Astrocyte (in vitro differentiated cells and primary cell): ENCODE measurements at regions not wholly inside any gene's neighbourhood (a gene's known extent, or its start where the extent isn't known, plus 50 kb on each side); places are given as distances from the start of the nearest gene placed in this dataset.

Experiments used
- DNase-seq: peaks from one replicate; pipeline ENCODE4 v3.0.0-alpha.2; 2010; ENCODE audit warnings: low read depth
- FAIRE-seq: peaks from 2 replicates; lab custom pipeline; 2011; peaks lifted over from hg19 to GRCh38; lab: Jason Lieb, UNC
- H2AFZ ChIP-seq: 2 replicates; pipeline ENCODE4 v1.6.0; 2012; ENCODE audit warnings: low read depth, low read length, inconsistent platforms
- H3K27ac ChIP-seq: 2 replicates; pipeline ENCODE4 v1.5.1; 2011; ENCODE audit warnings: low read depth, low read length, inconsistent platforms
- H3K27me3 ChIP-seq: 2 replicates; pipeline ENCODE4 v1.6.0; 2011; ENCODE audit warnings: low read length, inconsistent platforms; ENCODE audit not compliant: insufficient read depth
- H3K36me3 ChIP-seq: 2 replicates; pipeline ENCODE4 v1.5.1; 2011; ENCODE audit warnings: low read length, inconsistent platforms; ENCODE audit not compliant: insufficient read depth
- H3K4me1 ChIP-seq: 2 replicates; pipeline ENCODE4 v1.5.1; 2011; ENCODE audit warnings: low read length, inconsistent platforms; ENCODE audit not compliant: insufficient read depth
- H3K4me2 ChIP-seq: 2 replicates; pipeline ENCODE4 v1.6.0; 2012; ENCODE audit warnings: low read length, inconsistent platforms
- H3K4me3 ChIP-seq: 2 replicates; pipeline ENCODE4 v1.5.1; 2011; ENCODE audit warnings: low read depth, mild to moderate bottlenecking, low read length, inconsistent platforms; ENCODE audit not compliant: insufficient read depth
- H3K79me2 ChIP-seq: 2 replicates; pipeline ENCODE4 v1.6.0; 2012; ENCODE audit warnings: mild to moderate bottlenecking, low read length, inconsistent platforms; ENCODE audit not compliant: insufficient read depth
- H3K9ac ChIP-seq: 2 replicates; pipeline ENCODE4 v1.6.0; 2012; ENCODE audit warnings: mild to moderate bottlenecking, low read length, inconsistent platforms
- H3K9me3 ChIP-seq: 2 replicates; pipeline ENCODE4 v1.5.1; 2012; ENCODE audit warnings: low read depth, mild to moderate bottlenecking, low read length, inconsistent platforms; ENCODE audit not compliant: insufficient read depth
- H4K20me1 ChIP-seq: 2 replicates; pipeline ENCODE4 v1.6.0; 2012; ENCODE audit warnings: low read length, inconsistent platforms; ENCODE audit not compliant: insufficient read depth
- H3K27ac Mint-ChIP-seq: one replicate; pipeline ENCODE4 v1.8.0; 2021; ENCODE audit warnings: mild to moderate bottlenecking, mixed read lengths; ENCODE audit not compliant: unreplicated experiment
- H3K27me3 Mint-ChIP-seq: one replicate; pipeline ENCODE4 v1.8.0; 2021; ENCODE audit warnings: low read depth, mixed read lengths; ENCODE audit not compliant: unreplicated experiment
- H3K36me3 Mint-ChIP-seq: one replicate; pipeline ENCODE4 v1.8.0; 2021; ENCODE audit warnings: low read depth, mixed read lengths; ENCODE audit not compliant: unreplicated experiment
- H3K4me1 Mint-ChIP-seq: one replicate; pipeline ENCODE4 v1.8.0; 2021; ENCODE audit warnings: low read depth, mixed read lengths; ENCODE audit not compliant: unreplicated experiment
- H3K4me3 Mint-ChIP-seq: one replicate; pipeline ENCODE4 v1.8.0; 2021; ENCODE audit warnings: mild to moderate bottlenecking, moderate library complexity, mixed read lengths; ENCODE audit not compliant: unreplicated experiment
- H3K9me3 Mint-ChIP-seq: one replicate; pipeline ENCODE4 v1.8.0; 2021; ENCODE audit warnings: mild to moderate bottlenecking, mixed read lengths; ENCODE audit not compliant: unreplicated experiment
- EZH2 ChIP-seq: IDR thresholded peaks from 2 replicates; pipeline ENCODE4 v1.6.1; 2012; ENCODE audit warnings: mild to moderate bottlenecking, low read length, inconsistent platforms; ENCODE audit not compliant: insufficient read depth
- TF ChIP-seq, protein P1 (sequence below): IDR thresholded peaks from 2 replicates; pipeline ENCODE4 v1.5.1; 2011; ENCODE audit warnings: low read depth, mild to moderate bottlenecking, inconsistent platforms, low read length, moderate library complexity; ENCODE audit not compliant: insufficient read depth

- Mint-ChIP-seq H3K9me3 (peaks cover 8% of the 10 kb centered on the region), H3K27ac (no peak overlapping the region), H3K4me1 (no peaks in the 10 kb centered on the region), H3K27me3 (no peaks in the 10 kb centered on the region), H3K4me3 (no peak overlapping the region), H3K36me3 (no peaks in the 10 kb centered on the region)
- Histone ChIP-seq H3K4me2 (no peak overlapping the region), H3K79me2 (no peaks in the 10 kb centered on the region), H3K27ac (no peak overlapping the region), H3K36me3 (no peaks in the 10 kb centered on the region), H3K27me3 (no peaks in the 10 kb centered on the region), H3K4me3 (no peak overlapping the region), H4K20me1 (no peaks in the 10 kb centered on the region), H3K4me1 (no peaks in the 10 kb centered on the region), H2AFZ (no peak overlapping the region), H3K9ac (no peak overlapping the region), H3K9me3 (no peaks in the 10 kb centered on the region)
- TF ChIP-seq, protein P1, sequence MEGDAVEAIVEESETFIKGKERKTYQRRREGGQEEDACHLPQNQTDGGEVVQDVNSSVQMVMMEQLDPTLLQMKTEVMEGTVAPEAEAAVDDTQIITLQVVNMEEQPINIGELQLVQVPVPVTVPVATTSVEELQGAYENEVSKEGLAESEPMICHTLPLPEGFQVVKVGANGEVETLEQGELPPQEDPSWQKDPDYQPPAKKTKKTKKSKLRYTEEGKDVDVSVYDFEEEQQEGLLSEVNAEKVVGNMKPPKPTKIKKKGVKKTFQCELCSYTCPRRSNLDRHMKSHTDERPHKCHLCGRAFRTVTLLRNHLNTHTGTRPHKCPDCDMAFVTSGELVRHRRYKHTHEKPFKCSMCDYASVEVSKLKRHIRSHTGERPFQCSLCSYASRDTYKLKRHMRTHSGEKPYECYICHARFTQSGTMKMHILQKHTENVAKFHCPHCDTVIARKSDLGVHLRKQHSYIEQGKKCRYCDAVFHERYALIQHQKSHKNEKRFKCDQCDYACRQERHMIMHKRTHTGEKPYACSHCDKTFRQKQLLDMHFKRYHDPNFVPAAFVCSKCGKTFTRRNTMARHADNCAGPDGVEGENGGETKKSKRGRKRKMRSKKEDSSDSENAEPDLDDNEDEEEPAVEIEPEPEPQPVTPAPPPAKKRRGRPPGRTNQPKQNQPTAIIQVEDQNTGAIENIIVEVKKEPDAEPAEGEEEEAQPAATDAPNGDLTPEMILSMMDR: no peak
- no peak for TF ChIP-seq EZH2
- FAIRE-seq: no peak
- no peak for DNase-seq
These were observed 826.1 kb upstream of the CTNND2 start for GRCh38 chr5:12730354-12730753.

DNA sequence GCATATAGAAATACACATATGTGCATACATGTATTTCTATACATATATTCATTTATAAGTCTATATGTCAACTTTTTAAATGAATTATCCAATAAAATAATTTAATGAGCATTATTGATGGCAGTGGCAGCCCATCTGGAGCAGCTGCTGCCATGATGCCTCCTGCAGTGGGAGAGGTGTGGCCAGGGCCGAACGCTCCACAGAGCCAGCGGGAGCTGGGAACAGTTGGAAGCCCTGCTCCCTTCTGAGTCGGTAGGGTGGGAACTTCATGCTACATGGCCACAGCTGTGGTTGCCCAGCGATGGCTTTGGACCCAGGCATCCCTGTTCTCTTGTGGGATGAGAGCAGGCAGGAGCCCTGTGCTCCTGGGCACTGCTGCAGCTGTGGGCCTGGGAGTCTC lies 812.4 kb upstream of the CTNND2 start:
- Histone ChIP-seq H3K36me3 (no peaks in the 10 kb centered on the region), H3K79me2 (no peaks in the 10 kb centered on the region), H3K27ac (no peak overlapping the region), H3K4me1 (no peaks in the 10 kb centered on the region), H3K4me2 (no peak overlapping the region), H3K4me3 (no peak overlapping the region), H3K9me3 (peaks cover 8% of the 10 kb centered on the region), H2AFZ (no peak overlapping the region), H4K20me1 (no peaks in the 10 kb centered on the region), H3K9ac (no peak overlapping the region), H3K27me3 (no peaks in the 10 kb centered on the region)
- no peaks in the 10 kb centered on the region for H3K9me3 Mint-ChIP-seq
- H3K4me1 Mint-ChIP-seq: no peaks in the 10 kb centered on the region
- no peak overlapping the region for H3K4me3 Mint-ChIP-seq
- no peaks in the 10 kb centered on the region for H3K27me3 Mint-ChIP-seq
- H3K36me3 Mint-ChIP-seq: no peaks in the 10 kb centered on the region
- DNase-seq: no peak
- H3K27ac Mint-ChIP-seq: no peak overlapping the region
- TF ChIP-seq, protein P1: no peak
- TF ChIP-seq EZH2: no peak
- FAIRE-seq: no peak

GRCh38 chr5:12707560-12707959 lies 803.3 kb upstream of the CTNND2 start:
- Histone ChIP-seq H4K20me1 (no peaks in the 10 kb centered on the region), H3K4me2 (no peak overlapping the region), H3K4me1 (no peaks in the 10 kb centered on the region), H3K9ac (no peak overlapping the region), H3K36me3 (no peaks in the 10 kb centered on the region), H3K9me3 (no peaks in the 10 kb centered on the region), H3K27me3 (no peaks in the 10 kb centered on the region), H3K27ac (no peak overlapping the region), H3K79me2 (no peaks in the 10 kb centered on the region), H3K4me3 (no peak overlapping the region), H2AFZ (no peak overlapping the region)
- no peaks in the 10 kb centered on the region for H3K36me3 Mint-ChIP-seq
- no peak for DNase-seq
- H3K4me3 Mint-ChIP-seq: no peak overlapping the region
- H3K4me1 Mint-ChIP-seq: no peaks in the 10 kb centered on the region
- no peaks in the 10 kb centered on the region for H3K9me3 Mint-ChIP-seq
- H3K27ac Mint-ChIP-seq: no peak overlapping the region
- no peak for FAIRE-seq
- TF ChIP-seq, protein P1: no peak
- TF ChIP-seq EZH2: no peak
- no peaks in the 10 kb centered on the region for H3K27me3 Mint-ChIP-seq
